HepG2 (cell line): ENCODE measurements at regions not wholly inside any gene's neighbourhood (a gene's known extent, or its start where the extent isn't known, plus 50 kb on each side); places are given as distances from the start of the nearest gene placed in this dataset.

ENCODE experiments used
- ATAC-seq: fragments of 200-7000 bp; cut with Tn5 transposase; 3 replicates; pipeline ENCODE4 v1.9.1; 2020; ENCODE audit warnings: mild to moderate bottlenecking, moderate library complexity
- BruUV-seq: library from RNA; stranded (reverse); fragments of 400-500 nt; replicated peaks from 2 replicates; lab custom pipeline; 2021; lab: Mats Ljungman, UMichigan
- CTCF ChIA-PET: fragments of 300-600 bp; formaldehyde crosslinking; extraction: SDS; loops from one replicate; lab custom pipeline; 2021; ENCODE audit warnings: low total read pairs, inconsistent platforms, low intra/inter-chr PET ratio; lab: Yijun Ruan, JAX
- POLR2A ChIA-PET: fragments of 350-600 bp; sonication (Branson Sonifier 250); formaldehyde crosslinking; loops from one replicate; lab custom pipeline; 2020; ENCODE audit warnings: antibody characterized with exemption, inconsistent platforms; lab: Yijun Ruan, JAX
- DNase-seq: peaks from one replicate; pipeline ENCODE4 v3.0.0-alpha.2; 2015; ENCODE audit warnings: low spot score
- FAIRE-seq: peaks from 3 replicates; lab custom pipeline; 2011; peaks lifted over from hg19 to GRCh38; lab: Jason Lieb, UNC
- H2AFZ ChIP-seq: one replicate; pipeline ENCODE4 v1.6.1; 2011; ENCODE audit warnings: low read length, inconsistent platforms
- H3K27ac ChIP-seq: fragments of 300-600 bp; 3 replicates; pipeline ENCODE4 v1.8.0; 2011; ENCODE audit warnings: mixed run types, mild to moderate bottlenecking, mixed read lengths, low read length, inconsistent platforms; ENCODE audit not compliant: insufficient read depth; ENCODE audit errors: extremely low read length
- H3K27me3 ChIP-seq, 2 experiments: fragments of 200-600 bp in 1 of 2; 2 replicates in 1 of 2; 3 replicates in 1 of 2; pipeline versions ENCODE4 v1.6.0 to v1.8.0; 2011; ENCODE audit warnings: low read length in 2 of 2, mild to moderate bottlenecking in 2 of 2, moderate library complexity in 2 of 2, inconsistent platforms in 1 of 2; ENCODE audit not compliant: insufficient read depth in 2 of 2, control insufficient read depth in 1 of 2
- H3K36me3 ChIP-seq, 2 experiments: fragments of 200-600 bp in 1 of 2; replicated peaks in 1 of 2; 2 replicates in 1 of 2; 3 replicates in 1 of 2; pipeline versions ENCODE4 v1.5.1 to v1.8.0; 2011; ENCODE audit warnings: low read length in 2 of 2, inconsistent platforms in 1 of 2; ENCODE audit not compliant: insufficient read depth in 2 of 2, control insufficient read depth in 1 of 2
- H3K4me1 ChIP-seq: 2 replicates; pipeline ENCODE4 v1.5.1; 2012; ENCODE audit warnings: low read length, inconsistent platforms; ENCODE audit not compliant: insufficient read depth
- H3K4me2 ChIP-seq: 2 replicates; pipeline ENCODE4 v1.6.0; 2011; ENCODE audit warnings: low read depth, low read length, inconsistent platforms
- H3K4me3 ChIP-seq, 3 experiments: fragments of 200-600 bp in 1 of 3; sonication (generic), shearing (Covaris generic) in 1 of 3; replicated peaks in 1 of 3; 2 replicates each; pipeline ENCODE4 v1.5.1; 2011 to 2016; ENCODE audit warnings: low read length in 3 of 3, inconsistent platforms in 2 of 3, low read depth in 2 of 3, mild to moderate bottlenecking in 2 of 3, control low read depth in 1 of 3, mixed read lengths in 1 of 3; ENCODE audit not compliant: insufficient read depth in 1 of 3
- H3K79me2 ChIP-seq: one replicate; pipeline ENCODE4 v1.6.1; 2011; ENCODE audit warnings: low read length, inconsistent platforms; ENCODE audit not compliant: insufficient read depth
- H3K9ac ChIP-seq: 2 replicates; pipeline ENCODE4 v1.6.0; 2011; ENCODE audit warnings: mild to moderate bottlenecking, low read depth, low read length, inconsistent platforms; ENCODE audit not compliant: insufficient read depth
- H3K9me3 ChIP-seq: 2 replicates; pipeline ENCODE4 v1.5.1; 2012; ENCODE audit warnings: mild to moderate bottlenecking, low read length
- H4K20me1 ChIP-seq: 2 replicates; pipeline ENCODE4 v1.6.0; 2011; ENCODE audit warnings: inconsistent platforms, mild to moderate bottlenecking, low read length, moderate library complexity; ENCODE audit not compliant: insufficient read depth
- ATRX ChIP-seq: sonication (generic); formaldehyde crosslinking; IDR thresholded peaks from 2 replicates; pipeline ENCODE4 v1.4.0; 2020; ENCODE audit warnings: missing genetic modification reagents, borderline replicate concordance
- GZF1 ChIP-seq: sonication (generic); formaldehyde crosslinking; IDR thresholded peaks from 2 replicates; pipeline ENCODE4 v1.5.1; 2020; ENCODE audit warnings: mild to moderate bottlenecking, missing genetic modification reagents
- IKZF1 ChIP-seq: fragments of 450-650 bp; IDR thresholded peaks from 2 replicates; pipeline ENCODE4 v1.7.1; 2016
- ZBTB49 ChIP-seq: sonication (generic); formaldehyde crosslinking; IDR thresholded peaks from 2 replicates; pipeline ENCODE4 v1.4.0; 2020; ENCODE audit warnings: missing genetic modification reagents, borderline replicate concordance
- ZNF333 ChIP-seq: sonication (generic); formaldehyde crosslinking; IDR thresholded peaks from 2 replicates; pipeline ENCODE4 v1.4.0; 2020; ENCODE audit warnings: mild to moderate bottlenecking, missing genetic modification reagents, borderline replicate concordance
- ZNF350 ChIP-seq: sonication (generic); formaldehyde crosslinking; IDR thresholded peaks from 2 replicates; pipeline ENCODE4 v1.4.0; 2020; ENCODE audit warnings: mild to moderate bottlenecking, low read depth, missing genetic modification reagents, borderline replicate concordance
- ZNF674 ChIP-seq: sonication (generic); formaldehyde crosslinking; IDR thresholded peaks from 2 replicates; pipeline ENCODE4 v1.5.0; 2020; ENCODE audit warnings: low read depth, mild to moderate bottlenecking, missing genetic modification reagents
- ZSCAN25 ChIP-seq: sonication (generic); formaldehyde crosslinking; IDR thresholded peaks from 2 replicates; pipeline ENCODE4 v1.8.0; 2022; ENCODE audit warnings: mild to moderate bottlenecking, missing genetic modification reagents
- WGBS: methylation state at CpG from one replicate; pipeline ENCODE4 v1.1.6; 2017; ENCODE audit warnings: low lambda C conversion rate; 5-methylcytosine and 5-hydroxymethylcytosine counted together
- in situ Hi-C: cut with HindIII; loops from 2 replicates; pipeline ENCODE4 v1.10.0; 2017; ENCODE audit warnings: low pct_unique_long_range_greater_than_20kb; ENCODE audit not compliant: extremely low pct_ligation_motif_present
- intact Hi-C: fragments of 100-400 bp; cut with micrococcal nuclease; formaldehyde crosslinking; loops from one replicate; pipeline ENCODE4 v1.10.0; 2022; ENCODE audit not compliant: unreplicated experiment

- BruUV-seq, result no TSS peak
- H3K9ac ChIP-seq, result no peak overlapping the region
- FAIRE-seq (no peak), DNase-seq (no peak), ATAC-seq (no peak)
- H3K4me2 ChIP-seq, result no peak overlapping the region
- 5% methylated on average over 3 of the region's 3 CpGs for WGBS
- no peaks in the 10 kb centered on the region for H3K79me2 ChIP-seq
- TF ChIP-seq IKZF1 (no peak), ZNF674 (CRISPR knock-in tag) (no peak)
- H3K4me1 ChIP-seq, result no peaks in the 10 kb centered on the region
- no peak overlapping the region for H3K27ac ChIP-seq
- CTCF ChIA-PET, result no interaction called here
- no peak overlapping the region for H3K4me3 ChIP-seq
- in situ Hi-C loops, result no loop called here
- no peaks in the 10 kb centered on the region for H3K36me3 ChIP-seq
- no peak overlapping the region for H2AFZ ChIP-seq
- H4K20me1 ChIP-seq, result no peaks in the 10 kb centered on the region
- no peaks in the 10 kb centered on the region for H3K27me3 ChIP-seq
- H3K9me3 ChIP-seq, result peaks cover 10% of the 10 kb centered on the region
- intact Hi-C loops, result no loop called here
- POLR2A ChIA-PET, result no interaction called here
Observed at GRCh38 chr4:96036781-96037180, 196.9 kb downstream of the PDHA2 start.

GRCh38 chr4:96037705-96038104, 197.8 kb downstream of the PDHA2 start:
- intact Hi-C loops, result no loop called here
- Histone ChIP-seq H3K4me2 (no peak overlapping the region), H3K27me3 (no peaks in the 10 kb centered on the region), H2AFZ (no peak overlapping the region), H3K9ac (no peak overlapping the region), H3K9me3 (peaks cover 10% of the 10 kb centered on the region), H3K4me3 (no peak overlapping the region), H3K79me2 (no peaks in the 10 kb centered on the region), H3K36me3 (no peaks in the 10 kb centered on the region), H3K4me1 (no peaks in the 10 kb centered on the region), H4K20me1 (no peaks in the 10 kb centered on the region), H3K27ac (no peak overlapping the region)
- TF ChIP-seq ZBTB49 (CRISPR knock-in tag), result no peak
- no peak for TF ChIP-seq ZSCAN25 (CRISPR knock-in tag)
- no peak for TF ChIP-seq GZF1 (CRISPR knock-in tag)
- no peak for TF ChIP-seq ATRX (CRISPR knock-in tag)
- no peak for TF ChIP-seq ZNF350 (CRISPR knock-in tag)
- no peak for TF ChIP-seq ZNF333 (CRISPR knock-in tag)
- CTCF ChIA-PET, result no interaction called here
- DNase-seq (no peak), ATAC-seq (no peak), FAIRE-seq (no peak)
- 0% methylated on average over 2 of the region's 2 CpGs for WGBS
- in situ Hi-C loops, result no loop called here
- POLR2A ChIA-PET, result no interaction called here
- BruUV-seq, result no TSS peak
